HG02938 (cell line): ENCODE measurements at regions not wholly inside any gene's neighbourhood (a gene's known extent, or its start where the extent isn't known, plus 50 kb on each side); places are given as distances from the start of the nearest gene placed in this dataset.
A peak's percentile ranks its signal among the peaks of the same experiment; 100 is the strongest.

Experiments used
- ATAC-seq: cut with Tn5 transposase; IDR thresholded peaks from one replicate; pipeline ENCODE4 v1.9.1; 2021; ENCODE audit warnings: mild to moderate bottlenecking, moderate library complexity; ENCODE audit not compliant: unreplicated experiment

GRCh38 chr13:33512880-33513554 lies 227.5 kb upstream of the STARD13 start:
- no peak for ATAC-seq

- no peak for ATAC-seq
These were observed 228.8 kb upstream of the STARD13 start for GRCh38 chr13:33514362-33514761.

GRCh38 chr13:33515146-33515545 lies 229.6 kb upstream of the STARD13 start:
- no peak for ATAC-seq

GRCh38 chr13:33518452-33518851 lies 232.9 kb upstream of the STARD13 start:
- ATAC-seq: no peak

GRCh38 chr13:33519561-33520467 lies 234.3 kb upstream of the STARD13 start:
- no peak for ATAC-seq

- ATAC-seq: no peak
These were observed 234.9 kb upstream of the STARD13 start for GRCh38 chr13:33520468-33520839.

GRCh38 chr13:33524086-33524485 lies 238.5 kb upstream of the STARD13 start:
- no peak for ATAC-seq

- ATAC-seq: no peak
These were observed 240.2 kb upstream of the STARD13 start for GRCh38 chr13:33525763-33526162.

GRCh38 chr13:33526718-33527117 lies 241.2 kb upstream of the STARD13 start:
- ATAC-seq: no peak

- ATAC-seq: no peak
These were observed 243.3 kb upstream of the STARD13 start for GRCh38 chr13:33528896-33529295.

- no peak for ATAC-seq
These were observed 245.9 kb upstream of the STARD13 start for GRCh38 chr13:33531484-33531883.

- no peak for ATAC-seq
These were observed 249.5 kb upstream of the STARD13 start for GRCh38 chr13:33535061-33535460.

- no peak for ATAC-seq
These were observed 251.0 kb upstream of the STARD13 start for GRCh38 chr13:33536601-33537000.

- ATAC-seq: no peak
These were observed 251.5 kb upstream of the STARD13 start for GRCh38 chr13:33537026-33537425.

GRCh38 chr13:33537676-33538075 lies 252.1 kb upstream of the STARD13 start:
- no peak for ATAC-seq

- no peak for ATAC-seq
These were observed 255.9 kb upstream of the STARD13 start for GRCh38 chr13:33541456-33541855.

- no peak for ATAC-seq
These were observed 256.4 kb upstream of the STARD13 start for GRCh38 chr13:33541962-33542308.

GRCh38 chr13:33542309-33543088 lies 256.9 kb upstream of the STARD13 start:
- ATAC-seq: peak; percentile 84

GRCh38 chr13:33543089-33543459 lies 257.5 kb upstream of the STARD13 start:
- peak; percentile 9 for ATAC-seq

GRCh38 chr13:33543631-33544265 lies 258.2 kb upstream of the STARD13 start:
- ATAC-seq: no peak

GRCh38 chr13:33544308-33544707 lies 258.8 kb upstream of the STARD13 start:
- ATAC-seq: no peak
